ENCODE measurements at regions not wholly inside any gene's neighbourhood (a gene's known extent, or its start where the extent isn't known, plus 50 kb on each side); places are given as distances from the start of the nearest gene placed in this dataset.
"Not testable (repeated sequence)": the region's sequence is repeated elsewhere in the genome, so short reads cannot be mapped to it uniquely, and the experiment has no call there.

DNA sequence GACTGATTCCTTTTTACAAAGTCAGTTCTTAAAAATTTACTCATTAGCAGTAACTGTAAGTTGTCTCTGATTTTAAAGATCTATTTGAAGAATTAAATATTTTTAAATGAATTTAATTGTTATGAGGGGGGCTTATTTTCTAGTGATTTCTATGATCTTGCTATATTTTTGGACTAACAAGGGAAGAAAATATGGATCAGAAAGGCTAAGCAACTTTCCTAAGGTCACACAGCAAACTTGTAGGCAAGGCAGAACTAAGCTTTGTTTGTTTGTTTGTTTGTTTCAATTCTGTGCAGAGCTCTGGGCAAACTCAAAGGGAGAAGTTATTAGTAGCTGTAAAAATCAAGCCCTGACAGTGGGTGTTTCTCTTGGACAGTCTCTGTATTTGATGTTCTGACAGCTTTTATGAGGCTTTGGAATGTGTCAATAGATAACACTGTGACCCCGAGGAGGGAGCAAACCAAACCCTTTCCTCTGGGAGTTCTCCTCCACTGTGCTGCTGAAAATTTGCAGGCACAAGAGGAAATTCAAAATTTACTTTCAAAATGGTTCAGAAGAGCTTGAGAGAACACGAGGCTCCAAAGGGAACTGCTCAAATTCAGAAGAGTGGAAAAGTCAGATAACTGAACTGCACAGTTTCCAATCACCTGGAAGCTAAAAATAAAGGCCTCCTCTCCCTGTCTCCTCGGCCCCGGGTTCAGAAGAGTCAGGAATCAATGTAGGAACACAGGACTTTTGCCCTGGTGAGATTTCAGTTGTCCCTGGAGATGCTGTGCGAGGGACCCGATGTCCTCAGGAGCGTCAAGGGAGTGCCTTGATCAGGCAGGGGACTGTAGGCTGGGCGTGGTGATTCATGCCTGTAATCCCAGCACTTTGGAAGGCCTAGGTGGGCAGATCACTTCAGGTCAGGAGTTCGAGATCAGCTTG, 325.7 kb downstream of the GATA3 start:
- no peak for DNase-seq (ENCODE audit: low read depth, low spot score)

DNA sequence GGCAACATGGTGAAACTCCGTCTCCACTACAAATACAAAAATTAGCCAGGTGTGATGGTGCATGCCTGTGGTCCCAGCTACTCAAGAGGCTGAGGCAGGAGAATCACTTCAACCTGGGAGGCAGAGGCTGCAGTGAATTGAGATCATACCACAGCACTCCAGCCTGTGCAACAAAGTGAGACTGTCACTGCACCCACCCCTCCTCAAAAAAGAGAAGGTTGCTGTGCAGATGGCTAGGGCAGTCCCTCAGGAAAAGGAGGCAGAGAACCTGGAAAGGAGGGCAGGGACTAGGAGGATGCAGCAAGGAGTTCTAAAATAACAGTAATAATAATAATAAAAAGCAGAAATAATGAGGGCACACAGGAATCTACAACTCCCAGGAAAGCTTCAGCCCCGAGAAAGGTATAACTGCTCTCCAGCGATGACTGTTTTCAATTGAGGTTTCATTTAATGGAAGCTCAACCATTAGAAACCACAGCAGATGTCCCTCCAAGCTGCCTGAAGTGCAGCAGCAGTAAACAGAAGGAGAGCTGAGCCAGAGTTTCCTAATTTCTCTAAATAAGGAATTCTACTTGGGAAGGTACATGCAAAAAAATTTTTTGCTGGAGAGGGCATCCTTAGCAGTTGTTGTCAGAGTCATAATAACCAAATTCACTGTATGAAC, 326.5 kb downstream of the GATA3 start:
- DNase-seq (ENCODE audit: low read depth, low spot score) = no peak

DNA sequence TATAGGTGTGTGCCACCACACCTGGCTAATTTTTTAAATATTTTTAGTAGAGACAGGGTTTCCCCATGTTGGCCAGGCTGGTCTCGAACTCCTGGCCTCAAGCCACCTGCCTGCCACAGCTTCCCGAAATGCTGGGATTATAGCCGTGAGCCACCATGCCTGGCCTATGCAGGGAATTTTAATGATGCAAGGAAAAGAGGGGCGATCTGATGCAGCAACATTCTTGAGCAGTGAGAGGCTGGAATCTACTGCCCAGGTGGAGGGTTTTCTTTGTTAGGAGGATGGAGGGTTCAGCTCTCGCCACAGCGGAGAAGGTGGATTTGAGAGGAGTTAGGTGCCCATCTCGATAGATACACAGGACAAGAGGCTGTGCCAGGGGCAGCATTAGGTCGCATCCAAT, 332.3 kb downstream of the GATA3 start:
- DNase-seq (ENCODE audit: low read depth, low spot score) = no peak

DNA sequence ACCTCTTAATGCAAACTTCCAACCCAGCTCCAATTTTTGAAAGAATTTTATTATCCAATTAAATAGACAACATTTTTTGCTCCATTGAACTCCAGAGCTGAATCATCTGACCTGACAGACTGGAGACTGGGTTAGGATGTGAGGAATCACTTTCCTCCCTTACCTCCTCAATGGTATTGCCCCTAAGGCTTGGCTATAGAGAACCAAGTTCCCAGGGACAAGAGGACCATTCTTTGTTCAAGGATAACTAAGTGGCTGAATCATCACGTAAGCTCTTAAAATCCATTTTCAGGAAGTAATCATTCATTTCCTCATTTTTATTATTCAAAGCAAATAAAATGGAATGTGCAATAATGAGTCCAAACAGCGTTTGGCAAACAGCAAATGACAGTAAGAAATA, 335.1 kb downstream of the GATA3 start:
- DNase-seq (ENCODE audit: low read depth, low spot score) = no peak

DNA sequence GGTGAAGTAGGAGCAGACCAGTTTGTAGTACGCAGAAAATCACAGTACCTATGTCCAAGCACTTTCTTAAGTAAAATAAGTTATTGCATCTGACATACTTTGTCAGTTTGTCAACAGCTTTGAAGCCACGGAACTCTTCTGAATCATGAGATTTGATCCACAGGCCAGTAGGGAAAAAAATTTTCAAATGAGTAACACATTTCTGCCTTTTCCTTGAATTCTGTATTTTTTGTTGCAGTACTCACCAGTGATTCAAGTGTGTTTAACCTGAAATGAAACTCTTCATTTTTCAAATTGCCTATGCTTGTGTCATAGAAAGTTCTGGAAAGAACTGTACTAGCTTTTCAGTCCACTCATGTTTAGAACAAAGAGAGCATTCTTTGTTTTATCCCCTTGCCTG, 337.7 kb downstream of the GATA3 start:
- DNase-seq (ENCODE audit: low read depth, low spot score) = peak; percentile 64

DNA sequence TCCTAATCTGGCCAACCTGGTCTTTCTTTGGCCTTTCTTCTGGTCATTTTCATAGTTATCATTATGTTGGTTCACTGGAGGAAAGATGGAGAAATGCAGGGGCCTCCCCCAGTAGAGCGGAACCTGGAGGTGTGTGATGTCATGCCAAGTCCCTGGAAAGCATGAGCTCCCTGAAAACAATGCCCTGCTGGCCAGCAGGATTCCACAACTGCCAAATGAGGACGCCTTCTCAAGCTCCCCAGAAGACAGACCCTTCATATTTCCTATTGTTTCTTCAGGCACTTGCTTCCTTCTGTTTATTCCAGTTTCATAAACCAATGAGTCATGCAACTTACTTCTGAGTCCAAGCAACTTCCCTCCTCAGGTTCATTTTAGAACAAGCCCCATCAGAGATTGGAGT, 339.0 kb downstream of the GATA3 start:
- DNase-seq (ENCODE audit: low read depth, low spot score) = peak; percentile 29

DNA sequence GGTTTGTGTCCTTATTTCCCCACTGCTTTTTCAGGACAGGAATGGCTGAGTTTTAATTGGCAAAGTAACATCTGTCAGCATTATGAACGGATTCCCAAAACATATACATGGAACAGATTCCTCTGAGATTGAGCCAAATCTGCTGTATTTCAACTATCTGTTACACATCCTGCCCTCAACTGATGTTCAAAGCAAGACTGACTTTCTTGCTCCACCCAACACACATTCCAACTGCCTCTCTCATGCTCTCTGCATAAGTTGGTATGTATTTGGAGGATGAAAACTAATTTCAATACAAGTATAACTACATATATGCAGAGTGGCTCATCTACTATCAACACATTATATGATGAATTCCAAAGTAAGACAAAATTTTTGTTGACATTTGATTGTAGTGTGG, 342.2 kb downstream of the GATA3 start:
- no peak for DNase-seq (ENCODE audit: low read depth, low spot score)

DNA sequence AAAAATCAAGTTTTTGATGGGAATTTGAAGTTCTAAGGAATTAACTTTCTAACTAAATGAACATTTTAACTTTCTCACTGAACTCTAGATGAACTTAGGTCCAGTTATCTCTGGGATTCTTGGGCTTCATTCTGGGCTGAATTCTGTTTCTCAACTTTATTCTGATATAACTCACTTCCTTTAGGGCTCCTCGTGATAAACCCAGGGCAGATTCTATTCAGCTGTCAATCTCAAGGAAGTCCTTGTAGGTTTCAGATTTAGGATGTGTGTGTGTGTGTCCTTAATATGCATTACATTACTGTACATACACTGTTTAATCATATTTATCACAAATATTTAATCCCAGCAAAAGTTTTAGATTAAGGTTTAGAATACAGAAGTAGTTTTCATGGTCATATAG, 344.3 kb downstream of the GATA3 start:
- DNase-seq (ENCODE audit: low read depth, low spot score) = no peak

DNA sequence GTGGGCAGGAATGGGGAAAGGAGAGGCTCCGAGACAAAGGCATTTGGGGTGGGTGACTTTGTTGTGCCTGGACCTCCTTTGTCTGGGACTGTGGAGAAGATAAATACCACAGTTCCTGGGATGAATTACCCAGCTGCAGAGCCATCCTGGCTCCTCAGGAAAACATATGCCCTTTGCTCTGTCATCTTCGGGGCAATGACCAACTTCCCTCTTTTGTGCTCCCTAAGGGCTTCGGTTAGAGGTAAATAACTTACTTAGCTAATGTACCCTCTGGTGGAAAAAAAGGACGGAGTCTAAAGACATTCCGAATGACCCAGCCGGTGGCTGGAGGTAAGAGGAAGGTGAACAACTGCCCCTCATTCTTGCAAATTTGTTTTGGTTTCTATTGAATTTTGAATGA, 345.7 kb downstream of the GATA3 start:
- no peak for DNase-seq (ENCODE audit: low read depth, low spot score)

DNA sequence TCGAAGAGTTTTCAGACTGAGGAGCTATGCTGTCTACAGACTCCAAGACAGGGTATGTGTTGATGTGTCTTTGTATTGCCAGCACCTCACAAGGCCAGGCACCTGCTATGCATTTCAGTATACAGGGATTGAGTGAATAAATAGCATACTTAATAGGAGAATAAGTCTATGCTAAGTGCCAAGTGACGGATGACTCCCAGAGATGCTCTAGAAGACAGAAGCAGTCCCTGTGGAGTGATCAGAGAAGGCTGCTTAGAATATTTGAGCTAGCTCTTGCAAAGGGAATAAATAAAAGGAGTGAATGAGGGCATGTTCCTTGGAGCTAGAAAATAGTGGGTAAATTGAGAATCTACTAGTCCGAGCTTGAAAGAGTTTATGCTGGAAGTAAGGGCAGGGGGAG, 346.4 kb downstream of the GATA3 start:
- no peak for DNase-seq (ENCODE audit: low read depth, low spot score)

DNA sequence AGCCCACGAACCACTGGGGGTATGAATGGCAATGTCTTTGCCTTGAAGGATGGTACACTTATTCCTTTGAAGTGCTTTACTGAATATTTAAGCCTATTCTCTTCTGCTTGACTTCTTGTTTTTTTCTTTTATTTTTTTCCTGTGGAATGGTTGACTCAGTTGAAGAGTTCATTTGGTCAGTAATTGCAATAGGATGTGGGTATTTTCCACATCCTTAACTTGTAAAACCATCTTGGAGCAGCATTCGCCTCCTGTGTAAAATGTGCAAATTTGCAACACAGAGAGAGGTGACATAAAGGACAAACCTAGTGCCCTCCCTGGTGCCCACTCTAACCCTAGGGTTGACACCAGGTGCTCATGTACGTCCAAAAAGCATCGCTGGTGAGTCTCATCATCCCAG, 347.0 kb downstream of the GATA3 start:
- no peak for DNase-seq (ENCODE audit: low read depth, low spot score)

DNA sequence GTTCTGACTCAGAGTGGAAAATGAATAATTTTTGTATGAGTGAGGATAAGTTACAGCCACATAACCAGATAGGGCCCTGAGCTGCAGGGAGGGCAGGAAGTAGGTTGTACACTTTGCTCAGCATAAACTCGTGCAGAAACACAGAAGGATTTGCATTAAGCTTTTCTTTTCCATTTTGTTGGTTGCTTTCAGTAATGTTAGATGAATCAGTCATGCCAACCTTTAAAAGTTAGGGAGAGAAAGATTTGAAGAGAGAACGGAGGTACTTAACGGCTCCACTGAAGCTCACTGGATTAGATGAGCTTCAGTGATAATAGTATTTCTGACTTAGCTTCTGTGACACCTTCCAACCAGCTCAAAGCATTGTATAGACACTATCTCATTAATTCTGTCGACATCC, 348.1 kb downstream of the GATA3 start:
- DNase-seq (ENCODE audit: low read depth, low spot score) = no peak

DNA sequence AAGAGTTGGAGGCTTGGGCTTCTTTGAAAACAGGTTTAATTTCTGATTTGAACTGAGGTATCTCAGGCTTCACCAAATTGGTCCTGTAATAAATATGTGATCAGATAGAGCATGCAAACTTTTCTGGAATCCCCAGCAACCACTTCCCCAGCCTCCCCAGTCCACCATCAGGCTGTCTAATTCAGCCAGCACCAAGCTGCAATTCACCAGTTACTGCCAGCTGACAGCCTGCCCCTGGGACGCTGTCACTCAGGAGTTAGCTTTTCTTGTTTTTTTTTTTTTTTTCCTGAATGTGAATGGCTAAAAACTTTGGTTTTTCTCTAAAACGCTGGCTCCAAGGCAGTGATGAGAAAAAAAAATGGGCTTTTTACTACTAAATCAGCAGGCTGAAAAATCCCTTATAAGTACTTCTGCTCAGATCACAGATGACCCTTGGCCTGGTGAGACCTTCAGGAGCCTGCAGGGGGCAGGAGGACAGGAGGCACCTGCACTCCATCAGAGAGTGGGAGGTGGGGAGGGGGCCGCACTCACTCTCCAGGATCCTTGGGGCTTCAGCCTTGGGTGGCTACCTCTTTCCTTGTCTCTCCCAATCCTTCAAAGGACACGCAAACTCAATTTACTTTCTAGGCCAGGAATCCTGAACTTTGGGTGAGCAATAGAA, 349.4 kb downstream of the GATA3 start:
- no peak for DNase-seq (ENCODE audit: low read depth, low spot score)

DNA sequence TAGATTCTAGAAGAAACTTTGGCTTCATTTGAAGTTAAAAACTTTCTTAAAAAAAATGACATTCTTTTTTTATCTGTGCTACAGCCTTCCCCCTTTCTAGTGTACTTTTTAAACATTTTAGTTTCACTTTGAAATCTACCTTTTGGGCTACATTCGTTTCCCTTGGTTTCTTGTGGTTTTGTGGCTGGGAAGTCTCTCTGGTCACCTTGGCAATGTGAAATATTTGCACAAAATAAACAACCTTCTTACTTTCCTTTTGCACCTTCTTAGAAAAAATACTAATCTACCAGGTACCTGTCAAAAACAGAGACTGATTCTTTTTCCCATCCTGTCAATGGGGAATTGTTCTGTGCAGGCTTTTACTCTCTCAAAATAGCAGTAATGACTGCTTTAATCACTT, 350.2 kb downstream of the GATA3 start:
- peak; percentile 68 for DNase-seq (ENCODE audit: low read depth, low spot score)

DNA sequence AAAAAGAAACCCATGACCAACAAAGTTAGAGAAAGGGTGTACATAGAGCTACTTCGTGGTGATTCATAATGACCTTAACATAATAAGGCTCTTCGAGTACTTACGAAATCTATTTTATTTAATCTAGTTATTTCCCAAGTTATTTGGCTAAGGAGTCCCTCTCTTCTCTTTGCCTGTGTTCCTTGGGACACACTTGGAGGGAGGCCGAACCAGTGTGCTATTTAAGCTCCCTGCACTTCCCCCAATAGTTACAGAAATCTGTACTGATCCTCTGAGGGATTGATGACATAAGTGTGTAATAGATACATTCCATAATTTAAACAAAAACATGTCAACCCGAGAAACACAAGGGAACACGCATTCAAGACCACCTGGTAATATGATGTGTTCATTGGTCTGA, 351.1 kb downstream of the GATA3 start:
- DNase-seq (ENCODE audit: low read depth, low spot score) = no peak

DNA sequence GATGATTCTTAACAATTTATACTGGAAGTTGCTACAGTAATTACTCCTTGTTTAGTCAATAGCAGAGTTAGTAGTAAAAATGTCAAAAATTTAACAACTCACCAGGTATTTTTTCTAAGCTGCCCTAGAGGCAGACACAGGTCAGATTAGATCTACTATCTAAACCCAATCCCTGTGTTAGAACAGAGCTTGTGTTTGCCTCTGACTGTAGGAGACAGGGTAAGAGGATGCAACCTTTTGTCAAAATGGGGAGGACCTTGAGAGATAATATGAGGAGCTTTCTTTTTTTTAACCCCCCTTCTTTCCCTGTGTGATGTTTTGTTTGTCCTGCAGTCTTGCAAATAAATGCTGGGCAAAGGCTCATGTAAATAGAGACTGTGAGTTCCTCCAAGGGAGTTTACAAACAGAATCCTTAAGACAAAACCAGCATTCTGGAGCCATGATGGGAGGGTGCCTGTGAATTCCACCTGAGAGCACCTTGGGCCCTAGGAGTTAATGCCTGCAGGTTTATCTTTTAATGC, 353.1 kb downstream of the GATA3 start:
- no peak for DNase-seq (ENCODE audit: low read depth, low spot score)

DNA sequence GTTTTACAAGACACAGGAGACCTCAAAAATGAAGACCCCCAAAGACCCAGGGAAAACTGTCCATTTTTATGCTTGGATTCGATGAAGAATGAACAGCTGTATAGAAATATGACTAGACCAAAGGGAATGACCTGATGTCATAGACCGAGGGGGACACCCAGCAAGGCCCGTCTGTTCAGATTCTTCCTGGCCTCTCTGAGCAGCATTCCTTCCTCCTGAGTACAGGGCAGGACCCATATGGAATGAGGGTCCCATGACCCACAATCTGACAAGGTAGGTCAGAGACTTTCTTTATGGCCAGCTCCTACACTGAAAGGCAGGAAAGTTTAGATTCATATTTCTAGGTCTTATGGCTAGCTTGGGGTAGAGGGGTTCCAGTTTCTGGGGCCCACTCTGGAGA, 356.0 kb downstream of the GATA3 start:
- DNase-seq (ENCODE audit: low read depth, low spot score) = no peak

DNA sequence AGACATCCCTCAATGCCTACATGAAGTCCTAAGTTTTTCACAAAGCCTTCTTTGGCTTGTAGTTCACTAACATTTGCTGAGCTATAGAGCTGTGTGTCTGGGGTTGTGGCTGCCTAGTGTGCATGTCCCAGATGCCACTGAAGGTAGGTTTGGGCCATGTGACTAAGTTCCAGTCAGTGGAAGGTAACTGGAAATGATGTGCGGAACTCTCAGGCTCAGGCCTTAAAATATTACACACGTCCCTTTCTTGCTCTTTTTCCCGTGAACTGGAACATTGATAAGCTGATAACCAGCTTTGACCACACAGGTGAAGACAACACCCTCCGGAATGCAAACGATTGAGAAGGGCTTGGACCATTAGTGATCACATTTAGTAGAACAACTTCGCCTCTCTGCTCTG, 358.1 kb downstream of the GATA3 start:
- DNase-seq (ENCODE audit: low read depth, low spot score) = no peak

DNA sequence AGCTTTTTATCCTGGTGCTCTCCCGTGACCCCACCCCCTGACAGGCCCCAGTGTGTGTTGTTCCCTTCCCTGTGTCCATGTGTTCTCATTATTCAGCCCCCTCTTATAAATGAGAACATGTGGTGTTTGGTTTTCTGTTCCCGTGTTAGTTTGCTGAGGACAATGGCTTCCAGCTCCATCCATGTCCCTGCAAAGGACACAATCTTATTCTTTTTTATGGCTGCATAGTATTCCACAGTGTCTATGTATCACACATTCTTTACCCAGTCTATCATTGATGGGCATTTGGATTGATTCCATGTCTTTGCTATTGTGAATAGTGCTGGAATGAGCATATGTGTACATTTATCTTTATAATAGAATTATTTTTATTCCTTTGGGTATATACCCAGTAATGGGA, 360.5 kb downstream of the GATA3 start:
- not testable (repeated sequence) for DNase-seq (ENCODE audit: low read depth, low spot score)

DNA sequence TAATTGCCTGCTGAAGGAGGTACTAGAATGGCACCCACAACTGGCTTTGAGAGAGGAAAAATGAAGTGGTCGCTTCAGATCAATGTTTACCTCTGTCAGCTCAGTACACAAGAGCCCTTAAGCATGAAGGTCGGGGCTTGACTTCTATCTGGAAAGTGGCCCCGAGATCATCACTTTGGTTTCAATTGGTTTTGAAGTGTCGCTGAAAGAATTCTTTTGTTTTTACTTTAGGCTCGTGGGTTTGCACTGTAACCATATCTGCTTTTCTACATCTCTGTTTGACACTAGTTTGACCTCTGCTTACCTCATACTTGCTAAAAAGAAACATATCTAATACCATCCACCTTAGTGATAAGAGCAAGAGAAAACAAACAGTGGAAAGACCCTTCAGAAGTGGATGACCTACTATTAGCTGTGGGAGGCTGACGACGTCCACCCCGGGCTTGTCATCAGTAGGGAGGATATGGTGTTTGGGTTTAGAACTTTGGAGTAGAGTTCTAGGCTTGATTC, 361.8 kb downstream of the GATA3 start:
- DNase-seq (ENCODE audit: low read depth, low spot score) = no peak

DNA sequence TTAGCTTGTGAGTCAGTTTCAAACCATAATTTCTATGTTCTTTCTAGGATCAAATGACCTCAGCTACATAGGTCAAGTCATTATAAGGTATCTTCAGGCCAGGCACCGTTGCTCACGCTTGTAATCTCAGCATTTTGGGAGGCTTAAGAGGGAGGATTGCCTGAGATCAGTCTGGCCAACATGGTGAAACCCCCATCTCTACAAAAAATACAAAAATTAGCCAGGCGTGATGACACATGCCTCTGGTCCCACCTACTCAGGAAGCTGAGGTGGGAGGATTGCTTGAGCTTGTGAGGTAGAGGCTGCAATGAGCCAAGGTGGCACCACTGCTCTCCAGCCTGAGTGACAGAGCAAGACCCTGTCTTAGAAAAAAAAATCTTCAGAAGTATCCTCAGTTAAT, 362.3 kb downstream of the GATA3 start:
- no peak for DNase-seq (ENCODE audit: low read depth, low spot score)

DNA sequence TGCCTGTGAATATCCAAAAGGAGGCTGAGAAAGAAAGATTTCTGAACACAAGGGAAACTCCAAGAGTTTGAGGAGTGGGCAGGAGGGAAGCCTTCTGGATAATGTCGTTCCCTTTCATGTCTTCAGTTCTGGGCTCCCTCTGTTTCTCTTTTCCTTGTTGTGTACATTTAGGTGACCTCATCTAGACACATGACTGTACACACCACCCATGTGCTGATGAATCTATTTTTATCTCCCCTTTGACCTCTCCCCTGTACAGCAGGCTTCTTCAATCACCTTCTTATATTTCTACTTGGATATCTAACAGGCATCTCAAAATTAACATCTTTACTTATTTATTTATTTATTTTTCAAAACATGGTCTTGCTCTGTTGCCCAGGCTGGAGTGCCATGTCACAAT, 363.1 kb downstream of the GATA3 start:
- DNase-seq (ENCODE audit: low read depth, low spot score) = no peak
